HL-60 (cell line): ENCODE measurements at regions not wholly inside any gene's neighbourhood (a gene's known extent, or its start where the extent isn't known, plus 50 kb on each side); places are given as distances from the start of the nearest gene placed in this dataset.

Experiments used
- DNase-seq, 2 experiments: peaks; one replicate each; pipeline ENCODE4 v3.0.0-alpha.2; 2010 to 2020; ENCODE audit warnings: low read depth in 1 of 2, low spot score in 1 of 2
- H3K27ac ChIP-seq: fragments of 250-450 bp; sonication (Bioruptor Pico); replicated peaks from 2 replicates; pipeline ENCODE4 v1.5.1; 2020; ENCODE audit warnings: mild to moderate bottlenecking, moderate library complexity
- H3K27me3 ChIP-seq: fragments of 250-450 bp; sonication (Bioruptor Pico); 2 replicates; pipeline ENCODE4 v1.5.1; 2021; ENCODE audit warnings: mild to moderate bottlenecking, moderate library complexity; ENCODE audit not compliant: insufficient read depth, poor library complexity, severe bottlenecking
- H3K4me3 ChIP-seq: replicated peaks from 2 replicates; pipeline ENCODE4 v1.5.1; 2011; ENCODE audit warnings: mild to moderate bottlenecking, control low read depth, low read length; ENCODE audit not compliant: insufficient read depth
- GABPA ChIP-seq: IDR thresholded peaks from 2 replicates; pipeline ENCODE4 v1.6.1; 2012; ENCODE audit warnings: low read depth
- POLR2AphosphoS5 ChIP-seq: IDR thresholded peaks from 2 replicates; pipeline ENCODE4 v1.6.1; 2012; ENCODE audit warnings: low read depth
- SPI1 ChIP-seq: IDR thresholded peaks from 2 replicates; pipeline ENCODE4 v1.6.1; 2012; ENCODE audit warnings: low read depth, mild to moderate bottlenecking, borderline replicate concordance
- TF ChIP-seq, protein P1 (sequence below): IDR thresholded peaks from 2 replicates; pipeline ENCODE4 v1.6.1; 2012; ENCODE audit warnings: low read depth; ENCODE audit not compliant: insufficient replicate concordance
- TF ChIP-seq, protein P2 (sequence below): IDR thresholded peaks from one replicate; pipeline ENCODE4 v1.5.1; 2011; ENCODE audit warnings: low read length, control low read depth, inconsistent platforms; ENCODE audit not compliant: insufficient read depth

DNA sequence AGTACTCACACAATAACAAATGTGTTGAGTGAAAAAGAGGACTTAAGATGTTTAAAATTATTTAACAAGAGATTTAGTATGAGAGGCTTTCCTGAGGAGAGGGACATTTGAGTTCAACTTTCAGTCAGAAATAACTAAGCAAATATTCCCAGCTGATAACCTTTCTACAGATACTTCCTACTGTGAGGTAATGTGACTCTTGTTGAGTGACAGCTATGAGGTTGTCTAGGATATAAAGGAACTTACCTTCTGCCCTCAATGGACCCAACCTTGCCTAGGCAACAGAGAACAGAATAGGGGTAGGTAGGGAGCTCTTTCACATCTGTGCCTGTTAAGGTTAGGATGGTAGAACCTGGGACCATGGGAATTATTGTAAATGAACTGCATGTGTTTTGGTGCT, 54.7 kb downstream of the GLUD2 start:
- Histone ChIP-seq H3K27ac (no peak overlapping the region), H3K27me3 (no peaks in the 10 kb centered on the region), H3K4me3 (no peak overlapping the region)
- DNase-seq: no peak
- TF ChIP-seq, protein P1, sequence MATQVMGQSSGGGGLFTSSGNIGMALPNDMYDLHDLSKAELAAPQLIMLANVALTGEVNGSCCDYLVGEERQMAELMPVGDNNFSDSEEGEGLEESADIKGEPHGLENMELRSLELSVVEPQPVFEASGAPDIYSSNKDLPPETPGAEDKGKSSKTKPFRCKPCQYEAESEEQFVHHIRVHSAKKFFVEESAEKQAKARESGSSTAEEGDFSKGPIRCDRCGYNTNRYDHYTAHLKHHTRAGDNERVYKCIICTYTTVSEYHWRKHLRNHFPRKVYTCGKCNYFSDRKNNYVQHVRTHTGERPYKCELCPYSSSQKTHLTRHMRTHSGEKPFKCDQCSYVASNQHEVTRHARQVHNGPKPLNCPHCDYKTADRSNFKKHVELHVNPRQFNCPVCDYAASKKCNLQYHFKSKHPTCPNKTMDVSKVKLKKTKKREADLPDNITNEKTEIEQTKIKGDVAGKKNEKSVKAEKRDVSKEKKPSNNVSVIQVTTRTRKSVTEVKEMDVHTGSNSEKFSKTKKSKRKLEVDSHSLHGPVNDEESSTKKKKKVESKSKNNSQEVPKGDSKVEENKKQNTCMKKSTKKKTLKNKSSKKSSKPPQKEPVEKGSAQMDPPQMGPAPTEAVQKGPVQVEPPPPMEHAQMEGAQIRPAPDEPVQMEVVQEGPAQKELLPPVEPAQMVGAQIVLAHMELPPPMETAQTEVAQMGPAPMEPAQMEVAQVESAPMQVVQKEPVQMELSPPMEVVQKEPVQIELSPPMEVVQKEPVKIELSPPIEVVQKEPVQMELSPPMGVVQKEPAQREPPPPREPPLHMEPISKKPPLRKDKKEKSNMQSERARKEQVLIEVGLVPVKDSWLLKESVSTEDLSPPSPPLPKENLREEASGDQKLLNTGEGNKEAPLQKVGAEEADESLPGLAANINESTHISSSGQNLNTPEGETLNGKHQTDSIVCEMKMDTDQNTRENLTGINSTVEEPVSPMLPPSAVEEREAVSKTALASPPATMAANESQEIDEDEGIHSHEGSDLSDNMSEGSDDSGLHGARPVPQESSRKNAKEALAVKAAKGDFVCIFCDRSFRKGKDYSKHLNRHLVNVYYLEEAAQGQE: no peak
- TF ChIP-seq, protein P2, sequence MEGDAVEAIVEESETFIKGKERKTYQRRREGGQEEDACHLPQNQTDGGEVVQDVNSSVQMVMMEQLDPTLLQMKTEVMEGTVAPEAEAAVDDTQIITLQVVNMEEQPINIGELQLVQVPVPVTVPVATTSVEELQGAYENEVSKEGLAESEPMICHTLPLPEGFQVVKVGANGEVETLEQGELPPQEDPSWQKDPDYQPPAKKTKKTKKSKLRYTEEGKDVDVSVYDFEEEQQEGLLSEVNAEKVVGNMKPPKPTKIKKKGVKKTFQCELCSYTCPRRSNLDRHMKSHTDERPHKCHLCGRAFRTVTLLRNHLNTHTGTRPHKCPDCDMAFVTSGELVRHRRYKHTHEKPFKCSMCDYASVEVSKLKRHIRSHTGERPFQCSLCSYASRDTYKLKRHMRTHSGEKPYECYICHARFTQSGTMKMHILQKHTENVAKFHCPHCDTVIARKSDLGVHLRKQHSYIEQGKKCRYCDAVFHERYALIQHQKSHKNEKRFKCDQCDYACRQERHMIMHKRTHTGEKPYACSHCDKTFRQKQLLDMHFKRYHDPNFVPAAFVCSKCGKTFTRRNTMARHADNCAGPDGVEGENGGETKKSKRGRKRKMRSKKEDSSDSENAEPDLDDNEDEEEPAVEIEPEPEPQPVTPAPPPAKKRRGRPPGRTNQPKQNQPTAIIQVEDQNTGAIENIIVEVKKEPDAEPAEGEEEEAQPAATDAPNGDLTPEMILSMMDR: no peak
- TF ChIP-seq POLR2AphosphoS5 (no peak), GABPA (no peak), SPI1 (no peak)

DNA sequence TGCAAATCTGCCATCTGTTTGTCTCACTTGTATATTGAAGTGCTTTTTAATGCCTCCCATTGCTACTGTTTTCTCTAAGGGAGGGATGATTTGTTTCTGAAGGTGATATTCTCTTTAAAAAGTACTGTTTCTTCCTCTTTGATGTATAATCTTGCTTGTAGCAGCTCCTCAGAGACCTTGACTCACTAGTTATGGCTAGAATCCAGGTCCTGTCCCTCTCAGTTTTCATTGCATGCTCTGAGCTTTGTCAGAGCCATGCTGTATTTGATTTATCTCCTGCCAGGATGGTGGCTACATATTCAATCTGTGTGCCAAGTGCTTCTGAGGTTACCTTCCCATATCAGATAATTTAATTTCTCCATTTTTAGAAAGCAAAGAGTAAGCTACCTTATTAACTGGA, 56.0 kb downstream of the GLUD2 start:
- TF ChIP-seq SPI1: no peak
- no peak overlapping the region for H3K27ac ChIP-seq
- no peak overlapping the region for H3K4me3 ChIP-seq
- DNase-seq: no peak
- H3K27me3 ChIP-seq: no peaks in the 10 kb centered on the region

DNA sequence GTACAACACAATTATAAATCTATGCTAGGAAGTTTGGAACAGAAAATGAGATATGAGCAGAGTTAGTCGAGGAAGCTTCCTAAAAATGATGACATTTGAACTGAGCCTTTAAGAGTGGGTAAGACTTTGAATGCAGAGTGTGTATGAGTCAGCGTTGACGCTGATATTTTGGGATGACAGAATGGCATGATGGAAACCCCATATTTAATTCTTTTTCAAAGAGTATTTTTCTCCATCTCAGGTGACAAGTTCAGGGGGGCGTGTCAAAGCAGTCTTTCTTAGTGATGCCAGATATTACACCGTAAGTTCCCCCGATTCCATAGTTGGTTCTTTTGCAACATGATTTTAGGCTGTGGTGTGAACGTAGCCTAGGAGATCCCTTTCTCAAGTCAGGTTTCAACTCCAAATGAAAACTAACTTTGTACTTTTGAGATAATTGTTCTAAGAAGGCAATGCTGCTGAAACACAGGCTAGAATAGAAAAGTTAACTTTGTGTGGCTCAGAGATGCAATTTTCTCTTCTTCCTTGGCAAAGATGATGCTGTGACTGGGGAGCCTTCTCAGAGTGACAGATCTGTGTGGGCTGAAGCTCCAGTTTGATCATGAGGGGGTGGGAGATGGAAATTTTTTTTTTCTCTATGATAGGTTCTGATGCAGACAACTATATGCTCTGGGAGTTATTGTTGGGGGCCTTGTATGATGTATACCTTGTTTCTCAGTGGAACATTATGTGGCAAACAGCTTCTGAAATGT, 59.2 kb downstream of the GLUD2 start:
- TF ChIP-seq, protein P1: no peak
- TF ChIP-seq GABPA: no peak
- no peak for TF ChIP-seq POLR2AphosphoS5
- no peak for TF ChIP-seq SPI1
- TF ChIP-seq, protein P2: no peak
- H3K27me3 ChIP-seq: no peaks in the 10 kb centered on the region
- H3K4me3 ChIP-seq: no peak overlapping the region
- no peak for DNase-seq
- no peak overlapping the region for H3K27ac ChIP-seq

DNA sequence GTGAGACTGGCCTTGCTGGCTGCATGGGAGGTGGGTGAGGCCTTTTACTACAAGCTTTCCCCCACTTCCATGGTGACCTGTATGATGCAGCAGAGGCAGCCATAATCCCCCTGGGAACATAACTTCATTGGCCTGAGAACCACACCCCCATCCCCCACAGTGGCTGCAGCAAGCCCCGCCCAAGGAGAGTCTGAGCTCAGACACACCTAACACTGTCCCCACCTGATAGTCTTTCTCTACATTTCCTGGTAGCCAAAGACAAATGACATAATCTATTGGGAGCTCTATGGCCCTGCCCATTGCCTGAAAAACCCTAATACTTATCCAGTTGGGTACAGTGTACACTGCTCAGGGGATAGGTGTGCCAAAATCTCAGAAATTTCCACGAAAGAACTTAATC, 62.6 kb downstream of the GLUD2 start:
- TF ChIP-seq POLR2AphosphoS5: no peak
- TF ChIP-seq, protein P2: no peak
- TF ChIP-seq SPI1: no peak
- TF ChIP-seq, protein P1: no peak
- no peak for TF ChIP-seq GABPA
- Histone ChIP-seq H3K4me3 (no peak overlapping the region), H3K27ac (no peak overlapping the region), H3K27me3 (no peaks in the 10 kb centered on the region)
- no peak for DNase-seq
